Fibroblast of mammary gland (primary cell): ENCODE measurements at regions not wholly inside any gene's neighbourhood (a gene's known extent, or its start where the extent isn't known, plus 50 kb on each side); places are given as distances from the start of the nearest gene placed in this dataset.
"Not testable (repeated sequence)": the region's sequence is repeated elsewhere in the genome, so short reads cannot be mapped to it uniquely, and the experiment has no call there.

Experiments
- DNase-seq: peaks from one replicate; pipeline ENCODE4 v3.0.0-alpha.2; 2010; ENCODE audit warnings: low read depth
- H3K4me3 ChIP-seq: 2 replicates; pipeline ENCODE4 v1.5.1; 2011; ENCODE audit warnings: low read depth, mild to moderate bottlenecking, low read length, moderate library complexity; ENCODE audit not compliant: control insufficient read depth
- CTCF ChIP-seq: conservative IDR thresholded peaks from 2 replicates; pipeline ENCODE4 v1.5.1; 2011; ENCODE audit warnings: low read depth, low read length, inconsistent platforms; ENCODE audit not compliant: control insufficient read depth, insufficient read depth

DNA sequence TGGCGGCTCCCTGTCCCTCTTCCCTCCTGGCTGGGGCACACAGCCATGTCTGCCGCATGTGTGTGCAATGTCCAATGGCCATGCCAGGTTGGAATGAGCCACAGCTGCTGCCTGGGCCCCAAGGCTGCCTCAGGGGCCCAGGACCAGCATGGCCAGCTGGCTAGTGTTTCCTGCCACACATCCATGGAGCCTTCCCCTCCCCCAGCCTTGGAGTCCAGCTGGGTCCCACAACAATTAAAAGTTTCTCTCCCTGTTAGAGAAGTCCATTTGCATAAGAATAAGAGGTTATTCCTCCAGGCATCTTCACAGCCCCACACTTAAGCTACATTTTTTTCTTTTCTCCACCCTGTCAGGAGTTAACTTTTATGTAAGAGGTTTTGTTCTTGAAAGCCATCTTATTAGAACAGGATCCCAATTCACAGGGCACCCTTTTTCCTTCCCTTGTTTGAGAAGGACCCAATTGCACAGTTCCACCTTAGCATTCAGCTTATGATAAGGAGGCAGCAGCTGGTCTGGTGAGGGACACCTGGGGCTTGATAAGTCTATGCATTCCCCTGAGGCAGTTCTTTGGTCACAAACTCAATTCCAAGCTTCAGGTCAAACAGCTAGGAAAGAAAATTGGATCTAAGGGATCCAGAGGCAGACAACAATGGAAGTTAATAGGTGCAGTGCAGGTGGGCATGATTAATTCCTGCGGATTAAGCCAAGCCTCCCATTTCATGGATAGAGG lies 963.3 kb upstream of the GRIA3 start:
- H3K4me3 ChIP-seq = no peak overlapping the region
- no peak for TF ChIP-seq CTCF
- DNase-seq = no peak

- not testable (repeated sequence) for H3K4me3 ChIP-seq, DNase-seq
Observed at GRCh38 chrX:122221810-122222209, 962.3 kb upstream of the GRIA3 start.

DNA sequence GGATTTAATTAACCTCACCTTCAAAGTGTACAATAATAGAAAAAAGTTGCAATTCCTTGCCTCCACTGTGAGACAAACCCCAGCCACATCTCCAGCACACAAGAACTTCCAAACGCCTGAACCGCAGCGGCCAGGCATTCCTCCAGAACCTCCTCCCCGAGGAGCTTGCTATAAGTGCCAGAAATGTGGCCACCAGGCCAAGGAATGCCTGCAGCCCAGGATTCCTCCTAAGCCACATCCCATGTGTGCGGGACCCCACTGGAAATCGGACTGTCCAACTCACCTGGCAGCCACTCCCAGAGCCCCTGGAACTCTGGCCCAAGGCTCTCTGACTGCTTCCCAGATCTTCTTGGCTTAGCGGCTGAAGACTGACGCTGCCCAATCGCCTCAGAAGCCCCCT lies 959.9 kb upstream of the GRIA3 start:
- not testable (repeated sequence) for DNase-seq, H3K4me3 ChIP-seq

DNA sequence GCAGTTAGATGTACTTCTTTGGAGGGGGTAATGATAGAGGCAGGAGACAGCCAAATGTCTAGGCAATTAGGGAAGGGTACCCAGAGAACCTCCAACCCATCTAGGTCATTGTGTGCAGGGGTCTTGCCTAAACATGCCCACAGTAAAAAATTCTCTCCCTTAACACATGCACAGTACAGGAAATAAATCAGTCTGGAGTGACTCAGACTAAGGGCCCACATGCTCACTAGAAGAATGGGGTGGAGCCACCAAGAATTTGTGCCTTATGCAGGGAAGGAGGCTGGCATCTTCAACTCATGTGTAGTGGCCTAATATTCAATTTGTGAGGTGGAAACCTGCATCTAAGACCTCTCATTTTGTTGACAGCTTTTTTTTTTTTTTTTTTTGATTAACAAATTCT lies 945.3 kb upstream of the GRIA3 start:
- no peak for TF ChIP-seq CTCF
- peak; percentile 17 for DNase-seq
- H3K4me3 ChIP-seq = no peak overlapping the region

- no peak for DNase-seq
- TF ChIP-seq CTCF = no peak
- no peak overlapping the region for H3K4me3 ChIP-seq
Observed at GRCh38 chrX:122241959-122242358, 942.1 kb upstream of the GRIA3 start.

GRCh38 chrX:122244080-122244479 lies 940.0 kb upstream of the GRIA3 start:
- no peak for DNase-seq

GRCh38 chrX:122245175-122245574 lies 938.9 kb upstream of the GRIA3 start:
- H3K4me3 ChIP-seq = no peak overlapping the region
- TF ChIP-seq CTCF = no peak
- no peak for DNase-seq

More at GRCh38 chrX:122244080-122244479, 940.0 kb upstream of the GRIA3 start:
- no peak overlapping the region for H3K4me3 ChIP-seq
- no peak for TF ChIP-seq CTCF

DNA sequence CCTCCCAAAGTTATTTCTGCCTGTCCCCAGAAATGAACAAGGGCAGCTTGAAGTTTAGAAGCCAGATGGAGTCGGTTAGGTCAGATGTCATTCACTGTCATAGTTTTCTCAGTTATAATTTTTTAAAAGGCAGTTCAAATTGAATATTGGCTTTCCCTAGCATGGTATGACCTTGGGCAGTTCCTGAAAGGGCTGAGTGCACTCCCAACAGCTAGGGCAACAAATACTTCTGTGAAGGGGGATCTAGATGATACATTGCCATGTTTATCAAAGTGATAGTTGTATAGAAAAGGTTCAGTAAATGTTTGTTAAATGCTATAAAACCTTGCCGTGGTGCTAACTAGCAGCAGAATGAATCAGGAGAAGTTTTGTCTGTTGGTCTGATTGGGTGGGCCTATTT lies 938.1 kb upstream of the GRIA3 start:
- DNase-seq = no peak
- H3K4me3 ChIP-seq = no peak overlapping the region
- no peak for TF ChIP-seq CTCF
